GM18873 (cell line): ENCODE measurements at regions not wholly inside any gene's neighbourhood (a gene's known extent, or its start where the extent isn't known, plus 50 kb on each side); places are given as distances from the start of the nearest gene placed in this dataset.

Source experiments
- ATAC-seq: cut with Tn5 transposase; IDR thresholded peaks from one replicate; pipeline ENCODE4 v1.9.1; 2021; ENCODE audit warnings: mild to moderate bottlenecking, moderate library complexity, moderate number of reproducible peaks; ENCODE audit not compliant: unreplicated experiment, low FRiP score

GRCh38 chr13:106433066-106433465, 102.4 kb downstream of the EFNB2 start:
- ATAC-seq, result no peak

GRCh38 chr13:106432636-106433035, 102.8 kb downstream of the EFNB2 start:
- no peak for ATAC-seq

GRCh38 chr13:106426909-106427308, 108.6 kb downstream of the EFNB2 start:
- no peak for ATAC-seq

GRCh38 chr13:106425661-106426060, 109.8 kb downstream of the EFNB2 start:
- no peak for ATAC-seq

GRCh38 chr13:106424805-106425204, 110.7 kb downstream of the EFNB2 start:
- no peak for ATAC-seq

GRCh38 chr13:106423530-106423929, 111.9 kb downstream of the EFNB2 start:
- no peak for ATAC-seq

- ATAC-seq, result no peak
Measured at GRCh38 chr13:106418556-106418955, 116.9 kb downstream of the EFNB2 start.

GRCh38 chr13:106417467-106418110, 117.9 kb downstream of the EFNB2 start:
- ATAC-seq, result no peak

- no peak for ATAC-seq
Measured at GRCh38 chr13:106416645-106417044, 118.8 kb downstream of the EFNB2 start.

- no peak for ATAC-seq
Measured at GRCh38 chr13:106415971-106416370, 119.5 kb downstream of the EFNB2 start.

- ATAC-seq, result no peak
Measured at GRCh38 chr13:106415442-106415841, 120.0 kb downstream of the EFNB2 start.

- no peak for ATAC-seq
Measured at GRCh38 chr13:106407338-106407737, 128.1 kb downstream of the EFNB2 start.

- no peak for ATAC-seq
Measured at GRCh38 chr13:106405731-106406130, 129.7 kb downstream of the EFNB2 start.

- ATAC-seq, result no peak
Measured at GRCh38 chr13:106403280-106403679, 132.2 kb downstream of the EFNB2 start.

GRCh38 chr13:106402866-106403265, 132.6 kb downstream of the EFNB2 start:
- ATAC-seq, result no peak

- ATAC-seq, result no peak
Measured at GRCh38 chr13:106401081-106401480, 134.4 kb downstream of the EFNB2 start.

- no peak for ATAC-seq
Measured at GRCh38 chr13:106400289-106400688, 135.2 kb downstream of the EFNB2 start.

GRCh38 chr13:106398289-106398688, 137.2 kb downstream of the EFNB2 start:
- no peak for ATAC-seq

- no peak for ATAC-seq
Measured at GRCh38 chr13:106393776-106394175, 141.7 kb downstream of the EFNB2 start.

GRCh38 chr13:106391681-106392080, 143.8 kb downstream of the EFNB2 start:
- ATAC-seq, result no peak

- ATAC-seq, result no peak
Measured at GRCh38 chr13:106391271-106391670, 144.2 kb downstream of the EFNB2 start.

GRCh38 chr13:106390367-106390766, 145.1 kb downstream of the EFNB2 start:
- no peak for ATAC-seq

- ATAC-seq, result no peak
Measured at GRCh38 chr13:106385654-106386053, 149.8 kb downstream of the EFNB2 start.
